CD4-positive, alpha-beta T cell (primary cell): ENCODE measurements at regions not wholly inside any gene's neighbourhood (a gene's known extent, or its start where the extent isn't known, plus 50 kb on each side); places are given as distances from the start of the nearest gene placed in this dataset.

Source experiments
- ATAC-seq: fragments of 200-7000 bp; cut with Tn5 transposase; one replicate; pipeline ENCODE4 v1.10.0; 2022; ENCODE audit warnings: mild to moderate bottlenecking; ENCODE audit not compliant: poor library complexity
- CTCF ChIA-PET: fragments of 350-600 bp; sonication (Branson Sonifier 250); formaldehyde crosslinking; loops from one replicate; lab custom pipeline; 2021; ENCODE audit warnings: antibody characterized with exemption, inconsistent platforms; lab: Charles Lee
- POLR2A ChIA-PET: fragments of 350-600 bp; sonication (Branson Sonifier 250); formaldehyde crosslinking; loops from one replicate; lab custom pipeline; 2021; ENCODE audit warnings: antibody characterized with exemption, inconsistent platforms; lab: Charles Lee
- DNase-seq, 14 experiments: peaks; one replicate each; pipeline ENCODE4 v3.0.0-alpha.2; 2013 to 2020; ENCODE audit warnings: mixed read lengths in 2 of 14
- H3K27ac ChIP-seq, 2 donors: one replicate each; pipeline versions ENCODE4 v1.5.1 to v1.7.0; 2013; ENCODE audit warnings: low read length in 2 of 2, low read depth in 1 of 2, mild to moderate bottlenecking in 1 of 2
- H3K27me3 ChIP-seq, 2 experiments: 1 replicate in 1 of 2; 2 replicates in 1 of 2; pipeline versions ENCODE4 v1.6.1 to v1.7.0; 2013; ENCODE audit warnings: low read length in 2 of 2, control low read depth in 1 of 2, mild to moderate bottlenecking in 1 of 2, moderate library complexity in 1 of 2; ENCODE audit not compliant: insufficient read depth in 2 of 2, control insufficient read depth in 1 of 2
- H3K36me3 ChIP-seq: one replicate; pipeline ENCODE4 v1.6.1; 2013; ENCODE audit warnings: low read length, control low read depth; ENCODE audit not compliant: insufficient read depth
- H3K4me1 ChIP-seq: one replicate; pipeline ENCODE4 v1.6.1; 2013; ENCODE audit warnings: low read length, control low read depth; ENCODE audit not compliant: insufficient read depth
- H3K4me3 ChIP-seq: one replicate; pipeline ENCODE4 v1.5.1; 2013; ENCODE audit warnings: mild to moderate bottlenecking, low read length, moderate library complexity
- H3K9me3 ChIP-seq, 2 experiments: 1 replicate in 1 of 2; 2 replicates in 1 of 2; pipeline versions ENCODE4 v1.6.1 to v1.7.0; 2013; ENCODE audit warnings: low read length in 2 of 2, mild to moderate bottlenecking in 2 of 2, control low read depth in 1 of 2, moderate library complexity in 1 of 2; ENCODE audit not compliant: control insufficient read depth in 1 of 2, insufficient read depth in 1 of 2
- H3K27ac Mint-ChIP-seq: one replicate; pipeline ENCODE4 v1.8.0; 2020; ENCODE audit warnings: mixed read lengths
- H3K27me3 Mint-ChIP-seq: one replicate; pipeline ENCODE4 v1.8.0; 2021; ENCODE audit warnings: mixed read lengths
- H3K36me3 Mint-ChIP-seq: one replicate; pipeline ENCODE4 v1.8.0; 2021; ENCODE audit warnings: low read depth, mixed read lengths
- H3K4me1 Mint-ChIP-seq: one replicate; pipeline ENCODE4 v1.8.0; 2021; ENCODE audit warnings: low read depth, mixed read lengths
- H3K4me3 Mint-ChIP-seq: one replicate; pipeline ENCODE4 v1.8.0; 2020; ENCODE audit warnings: mild to moderate bottlenecking, mixed read lengths
- H3K9me3 Mint-ChIP-seq: one replicate; pipeline ENCODE4 v1.8.0; 2020; ENCODE audit warnings: mixed read lengths
- intact Hi-C, 2 experiments: fragments of 100-400 bp; cut with DNase I in 1 of 2; cut with micrococcal nuclease in 1 of 2; formaldehyde crosslinking; loops; one replicate each; pipeline versions ENCODE4 v1.15.1 to v1.9.0; 2023 to 2025; cut with DNase I, micrococcal nuclease
- TF ChIP-seq, protein P1 (sequence below): fragments of 200-600 bp; IDR thresholded peaks from one replicate; pipeline ENCODE4 v1.8.0; 2022; ENCODE audit warnings: antibody characterized with exemption, mild to moderate bottlenecking

DNA sequence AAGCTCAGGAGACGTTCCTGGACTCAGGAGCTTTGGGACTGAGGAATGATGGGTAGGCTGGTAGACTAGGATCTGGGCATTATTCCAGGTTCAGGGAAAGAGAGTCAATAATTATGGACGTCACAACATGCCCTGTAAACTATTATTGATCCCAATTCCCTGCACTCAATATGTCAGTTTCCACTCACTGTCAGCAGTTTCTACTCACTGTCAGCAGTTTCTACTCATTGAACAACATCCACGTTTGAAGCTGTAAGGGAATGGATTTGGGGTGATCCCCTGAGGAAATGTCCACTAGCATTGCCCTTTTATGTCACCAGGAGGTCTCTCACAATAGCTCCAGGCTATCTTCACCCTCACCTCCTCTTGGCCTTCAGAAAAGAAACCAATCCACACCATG, 1268.6 kb downstream of the TYW1 start:
- no peak for DNase-seq
- no peak overlapping the region for H3K27ac ChIP-seq
- H3K27ac Mint-ChIP-seq, result no peak overlapping the region
- no peaks in the 10 kb centered on the region for H3K4me1 ChIP-seq
- TF ChIP-seq, protein P1, sequence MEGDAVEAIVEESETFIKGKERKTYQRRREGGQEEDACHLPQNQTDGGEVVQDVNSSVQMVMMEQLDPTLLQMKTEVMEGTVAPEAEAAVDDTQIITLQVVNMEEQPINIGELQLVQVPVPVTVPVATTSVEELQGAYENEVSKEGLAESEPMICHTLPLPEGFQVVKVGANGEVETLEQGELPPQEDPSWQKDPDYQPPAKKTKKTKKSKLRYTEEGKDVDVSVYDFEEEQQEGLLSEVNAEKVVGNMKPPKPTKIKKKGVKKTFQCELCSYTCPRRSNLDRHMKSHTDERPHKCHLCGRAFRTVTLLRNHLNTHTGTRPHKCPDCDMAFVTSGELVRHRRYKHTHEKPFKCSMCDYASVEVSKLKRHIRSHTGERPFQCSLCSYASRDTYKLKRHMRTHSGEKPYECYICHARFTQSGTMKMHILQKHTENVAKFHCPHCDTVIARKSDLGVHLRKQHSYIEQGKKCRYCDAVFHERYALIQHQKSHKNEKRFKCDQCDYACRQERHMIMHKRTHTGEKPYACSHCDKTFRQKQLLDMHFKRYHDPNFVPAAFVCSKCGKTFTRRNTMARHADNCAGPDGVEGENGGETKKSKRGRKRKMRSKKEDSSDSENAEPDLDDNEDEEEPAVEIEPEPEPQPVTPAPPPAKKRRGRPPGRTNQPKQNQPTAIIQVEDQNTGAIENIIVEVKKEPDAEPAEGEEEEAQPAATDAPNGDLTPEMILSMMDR, result no peak
- POLR2A ChIA-PET, result no interaction called here
- ATAC-seq, result no peak
- no peak overlapping the region for H3K4me3 Mint-ChIP-seq
- no peaks in the 10 kb centered on the region for H3K27me3 Mint-ChIP-seq
- no peaks in the 10 kb centered on the region for H3K36me3 ChIP-seq
- H3K9me3 ChIP-seq, result peaks cover 20 to 22% of the 10 kb centered on the region in 2 experiments
- no peaks in the 10 kb centered on the region for H3K36me3 Mint-ChIP-seq
- intact Hi-C loops, result no loop called here
- no peaks in the 10 kb centered on the region for H3K27me3 ChIP-seq
- H3K9me3 Mint-ChIP-seq, result peaks cover 23% of the 10 kb centered on the region
- CTCF ChIA-PET, result no interaction called here
- H3K4me3 ChIP-seq, result no peak overlapping the region
- H3K4me1 Mint-ChIP-seq, result no peaks in the 10 kb centered on the region

GRCh38 chr7:68266004-68266579, 1269.5 kb downstream of the TYW1 start:
- Histone ChIP-seq H3K4me1 (no peaks in the 10 kb centered on the region), H3K4me3 (no peak overlapping the region), H3K36me3 (no peaks in the 10 kb centered on the region), H3K9me3 (peaks cover 20 to 26% of the 10 kb centered on the region in 2 experiments), H3K27ac (no peak overlapping the region), H3K27me3 (no peaks in the 10 kb centered on the region)
- intact Hi-C loops, result no loop called here
- Mint-ChIP-seq H3K9me3 (peaks cover 23% of the 10 kb centered on the region), H3K27me3 (no peaks in the 10 kb centered on the region), H3K4me3 (no peak overlapping the region), H3K36me3 (no peaks in the 10 kb centered on the region), H3K27ac (no peak overlapping the region), H3K4me1 (no peaks in the 10 kb centered on the region)
- DNase-seq (no peak), ATAC-seq (no peak)
- POLR2A ChIA-PET, result no interaction called here
- CTCF ChIA-PET, result no interaction called here
- TF ChIP-seq, protein P1, result no peak

- no peak overlapping the region for H3K4me3 Mint-ChIP-seq
- ChIA-PET POLR2A (no interaction called here), CTCF (no interaction called here)
- DNase-seq (no peak), ATAC-seq (no peak)
- H3K4me1 Mint-ChIP-seq, result no peaks in the 10 kb centered on the region
- TF ChIP-seq, protein P1, result no peak
- H3K9me3 Mint-ChIP-seq, result peaks cover 23% of the 10 kb centered on the region
- H3K36me3 Mint-ChIP-seq, result no peaks in the 10 kb centered on the region
- Histone ChIP-seq H3K4me1 (no peaks in the 10 kb centered on the region), H3K4me3 (no peak overlapping the region), H3K27me3 (no peaks in the 10 kb centered on the region), H3K36me3 (no peaks in the 10 kb centered on the region), H3K9me3 (peaks cover 20% of the 10 kb centered on the region in 2 experiments), H3K27ac (no peak overlapping the region)
- H3K27me3 Mint-ChIP-seq, result no peaks in the 10 kb centered on the region
- intact Hi-C loops, result no loop called here
- no peak overlapping the region for H3K27ac Mint-ChIP-seq
Observed at GRCh38 chr7:68267486-68267885, 1270.9 kb downstream of the TYW1 start.
